HG02759 (cell line): ENCODE measurements at regions not wholly inside any gene's neighbourhood (a gene's known extent, or its start where the extent isn't known, plus 50 kb on each side); places are given as distances from the start of the nearest gene placed in this dataset.

Experiments
- ATAC-seq: cut with Tn5 transposase; IDR thresholded peaks from one replicate; pipeline ENCODE4 v1.9.1; 2021; ENCODE audit warnings: mild to moderate bottlenecking, moderate library complexity; ENCODE audit not compliant: unreplicated experiment

DNA sequence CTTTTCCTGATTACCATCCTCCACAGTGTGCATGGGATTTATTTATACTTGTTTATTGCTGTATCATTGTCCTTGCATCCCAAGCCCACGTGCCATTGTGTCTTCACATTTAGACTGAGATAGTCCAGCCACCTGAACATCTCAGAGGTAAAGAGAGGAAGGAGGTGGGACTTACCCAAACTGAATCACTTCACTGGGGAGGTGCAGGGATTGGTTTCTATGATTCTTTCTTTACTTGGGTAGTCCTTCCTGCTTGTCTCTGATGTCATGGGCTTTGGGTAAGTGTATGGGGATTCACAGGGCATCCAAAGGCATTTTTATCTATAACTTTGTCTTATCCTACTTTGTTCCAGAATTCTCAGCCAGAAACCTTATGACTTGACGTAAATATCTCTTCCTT, 141.5 kb upstream of the UMPS start:
- ATAC-seq: no peak

DNA sequence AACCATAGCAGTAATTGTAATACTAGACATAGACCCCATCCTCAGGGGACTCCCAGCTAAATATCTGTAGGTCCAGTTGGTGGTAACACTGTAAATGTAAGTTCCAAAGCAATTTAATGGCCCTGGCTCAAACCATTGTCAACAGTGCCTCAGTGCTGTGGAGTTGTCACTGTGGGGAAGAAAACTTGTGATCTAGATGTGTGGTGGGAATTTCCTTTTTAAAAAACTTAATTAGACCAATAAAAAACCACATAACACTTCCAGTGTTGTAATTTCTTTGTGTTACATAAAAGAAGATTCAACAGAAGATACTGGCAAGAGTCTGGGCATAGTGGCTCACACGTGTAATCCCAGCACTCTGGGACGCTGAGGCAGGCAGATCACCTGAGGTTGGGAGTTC, 138.6 kb upstream of the UMPS start:
- no peak for ATAC-seq

DNA sequence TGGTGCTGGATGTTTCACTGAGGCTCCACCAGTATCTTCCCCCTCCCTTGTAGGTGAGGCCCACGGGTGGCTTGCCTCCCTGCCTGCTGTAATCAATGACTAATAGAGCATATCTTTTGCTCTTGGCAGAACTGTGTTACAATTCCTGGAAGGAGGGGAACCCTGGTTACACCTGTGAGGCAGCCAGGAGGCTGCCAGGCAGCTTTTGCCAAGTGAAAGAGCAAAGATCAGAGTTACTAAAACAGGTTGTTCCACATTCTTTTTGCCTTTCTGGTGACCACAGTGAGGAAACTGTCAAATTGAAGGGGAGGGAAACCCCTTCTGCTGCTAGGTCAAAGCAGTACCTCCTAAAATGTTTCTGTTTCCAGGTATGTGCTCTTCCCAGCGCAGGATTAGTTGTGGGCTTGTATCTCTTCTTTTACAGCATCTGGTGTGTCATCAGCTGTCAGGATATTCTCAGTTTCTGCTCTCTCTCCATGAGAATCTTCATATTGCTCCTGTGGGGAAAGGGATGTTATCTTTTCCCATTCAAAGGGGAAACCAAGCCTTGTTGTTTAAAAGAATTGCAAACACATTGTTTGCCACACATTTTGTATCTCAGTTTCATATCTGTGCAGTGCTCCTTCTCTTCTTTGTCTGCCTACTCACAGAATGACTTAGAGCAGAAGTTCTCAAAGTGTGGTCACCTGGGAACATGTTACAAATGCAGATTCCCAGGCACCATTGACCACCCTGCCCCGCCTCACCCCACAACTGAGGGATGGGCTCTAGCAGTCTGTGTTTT, 137.4 kb upstream of the UMPS start:
- ATAC-seq: peak; percentile 72

DNA sequence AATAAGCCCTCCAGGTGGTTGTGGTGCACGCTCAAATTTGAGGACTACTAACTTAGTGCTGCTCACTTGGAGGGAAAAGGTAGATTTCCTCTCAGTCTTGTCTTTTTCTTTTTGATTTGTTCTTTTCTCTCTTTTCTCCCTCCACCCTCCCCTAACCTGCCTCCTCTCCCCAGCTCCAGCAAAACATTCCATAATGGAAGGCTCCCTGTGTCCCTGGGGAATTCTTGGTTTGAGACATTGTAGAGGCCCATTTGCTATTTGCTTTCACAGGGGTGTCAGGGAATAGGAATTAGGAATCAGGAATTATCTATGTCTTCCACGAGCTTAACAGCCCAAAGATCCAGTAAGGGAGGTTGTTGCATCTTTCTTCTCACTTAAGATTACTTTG, 136.8 kb upstream of the UMPS start:
- no peak for ATAC-seq

DNA sequence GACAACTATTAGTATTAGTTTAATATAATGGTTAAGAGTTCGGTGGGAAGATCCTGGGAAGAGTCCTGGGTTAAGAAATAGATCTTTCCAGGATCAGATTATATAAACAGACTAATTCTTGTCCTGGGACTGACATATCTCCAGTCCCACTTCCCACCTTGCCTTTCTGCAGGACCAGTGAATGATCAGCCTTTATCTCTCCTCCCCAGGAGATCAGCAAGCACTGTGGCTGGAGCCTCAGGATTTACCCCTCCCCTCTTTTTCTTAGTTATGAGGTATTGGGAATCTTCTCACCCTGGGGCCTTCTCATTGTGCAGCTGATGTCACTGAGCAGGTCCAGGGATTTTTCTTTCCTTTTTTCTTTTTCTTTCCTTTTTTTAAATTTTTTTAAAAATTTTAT, 135.7 kb upstream of the UMPS start:
- ATAC-seq: no peak

DNA sequence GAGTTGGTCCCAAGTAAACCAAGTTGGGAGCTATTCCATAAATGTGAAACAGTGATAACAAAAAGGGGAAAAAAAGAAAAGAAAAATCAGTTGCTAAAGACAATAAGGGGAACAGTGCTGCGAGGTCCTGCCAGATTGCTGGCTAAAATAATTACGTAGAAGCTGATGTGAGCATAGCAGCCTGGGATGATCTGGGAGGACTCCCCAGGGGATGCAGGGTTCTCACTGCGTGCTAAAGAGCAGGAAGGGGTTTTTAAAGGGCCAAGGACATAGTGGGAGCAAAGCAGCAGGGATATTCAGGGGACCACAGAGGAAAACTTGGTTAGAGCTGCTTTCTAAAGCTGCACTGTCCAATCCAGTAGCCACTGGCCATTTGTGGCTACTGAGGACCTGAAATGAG, 133.0 kb upstream of the UMPS start:
- ATAC-seq: no peak

DNA sequence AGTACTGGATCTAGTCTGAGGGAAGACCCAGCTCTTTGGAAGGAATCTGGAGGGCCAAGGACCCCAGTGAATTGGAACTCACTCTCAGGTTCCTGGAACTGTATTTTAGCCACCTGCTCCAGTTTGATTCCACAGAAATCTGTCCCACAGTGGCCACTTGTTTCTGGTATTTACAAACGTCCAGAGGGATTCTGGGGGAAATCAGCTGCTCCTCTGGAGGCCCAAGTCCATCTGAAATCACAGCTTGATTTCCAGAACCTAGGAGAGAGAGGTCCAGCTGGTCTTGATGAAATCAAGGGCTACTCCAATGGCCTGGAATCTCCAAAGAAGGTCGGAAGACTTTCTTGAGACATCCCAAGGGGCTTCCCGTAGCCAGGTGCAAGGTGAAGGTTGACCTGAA, 132.3 kb upstream of the UMPS start:
- ATAC-seq: no peak

DNA sequence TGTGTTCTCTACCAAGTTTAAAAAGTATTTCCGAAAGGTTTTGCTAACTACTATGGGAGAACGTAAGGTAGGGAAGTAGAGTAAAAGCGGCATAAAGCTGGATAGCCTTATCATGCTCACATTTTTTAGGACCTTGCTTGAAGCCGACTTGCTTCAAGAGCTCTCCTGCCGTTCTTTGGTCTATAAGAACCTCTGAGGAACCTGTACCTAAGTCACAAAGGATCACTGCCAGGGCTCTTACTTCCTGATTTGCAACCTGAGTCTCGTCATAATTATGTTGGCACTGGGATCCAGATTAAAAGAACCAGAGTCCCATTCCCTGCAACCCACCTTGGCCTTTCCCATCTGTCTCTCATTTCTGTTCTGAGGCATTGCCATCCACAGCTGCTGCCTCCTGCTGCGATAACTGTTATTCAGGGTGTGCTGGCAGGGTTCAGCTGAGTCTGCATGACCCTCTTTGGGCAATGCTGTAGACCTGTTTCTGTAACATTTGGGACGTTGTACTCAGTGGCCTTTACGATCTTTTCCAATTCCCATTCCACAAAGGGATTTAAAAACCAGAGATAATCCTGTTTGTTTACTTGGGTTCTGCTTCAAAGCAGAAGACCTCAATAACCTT, 131.0 kb upstream of the UMPS start:
- ATAC-seq: no peak

DNA sequence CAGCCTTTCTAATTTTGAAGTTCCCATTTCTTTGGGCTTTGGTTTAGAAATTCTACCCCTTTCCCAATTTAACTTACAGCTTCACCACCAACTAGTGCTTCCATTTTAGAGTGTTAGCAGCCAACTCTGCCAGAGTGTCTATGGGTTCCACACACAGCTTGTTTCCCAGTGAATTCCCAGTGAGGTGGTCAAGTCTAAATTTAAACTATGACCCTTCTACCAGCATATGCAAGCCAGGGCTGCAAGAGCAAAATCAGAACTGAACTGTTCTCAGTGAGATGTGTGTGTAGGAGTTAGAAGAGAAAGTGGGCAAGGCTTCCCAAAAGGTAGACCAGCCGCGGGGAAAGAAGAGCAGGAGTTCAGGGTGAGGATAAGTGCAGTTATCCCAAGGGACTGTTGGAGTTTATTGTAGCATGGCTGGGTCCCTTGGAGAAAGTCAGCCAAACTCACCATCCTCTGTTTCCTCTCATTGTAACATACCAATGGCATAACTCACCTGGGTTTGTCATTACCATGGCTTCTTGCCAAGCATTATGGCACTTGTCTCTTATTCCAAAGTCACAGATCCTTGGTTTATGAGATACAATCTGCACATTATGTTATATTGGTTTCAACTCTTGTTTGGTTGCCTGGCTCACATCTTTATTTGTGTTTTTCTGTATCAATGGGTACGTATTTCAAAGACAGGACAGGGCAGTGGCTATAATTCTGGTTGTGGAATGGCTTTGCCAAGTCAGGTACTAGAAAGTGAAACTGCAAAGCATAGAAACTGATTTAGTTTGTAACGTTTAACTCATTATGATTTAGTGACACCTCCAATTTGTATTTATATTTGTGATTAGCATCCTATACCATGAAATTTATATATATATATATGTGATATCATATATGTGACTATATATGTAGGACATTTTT, 130.2 kb upstream of the UMPS start:
- no peak for ATAC-seq

DNA sequence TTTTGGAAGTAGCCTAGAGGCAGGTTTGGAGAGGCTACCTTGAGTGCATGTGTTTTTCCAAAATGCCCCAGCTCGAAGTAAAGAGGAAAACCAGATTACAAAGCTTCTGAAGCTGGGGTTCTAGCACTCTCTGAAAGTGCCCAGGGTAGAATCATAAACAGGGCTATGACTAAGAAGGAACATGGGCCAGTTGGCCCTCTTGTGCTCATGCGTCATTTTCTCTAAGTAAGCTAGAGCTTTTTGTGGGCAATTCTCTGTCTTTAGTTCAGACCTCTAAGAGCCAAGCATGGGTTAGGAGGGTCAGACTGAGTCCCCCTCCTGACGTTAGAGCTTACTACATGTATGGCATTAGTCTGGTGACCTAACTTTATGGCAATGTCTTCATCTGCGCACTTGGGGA, 129.5 kb upstream of the UMPS start:
- no peak for ATAC-seq

DNA sequence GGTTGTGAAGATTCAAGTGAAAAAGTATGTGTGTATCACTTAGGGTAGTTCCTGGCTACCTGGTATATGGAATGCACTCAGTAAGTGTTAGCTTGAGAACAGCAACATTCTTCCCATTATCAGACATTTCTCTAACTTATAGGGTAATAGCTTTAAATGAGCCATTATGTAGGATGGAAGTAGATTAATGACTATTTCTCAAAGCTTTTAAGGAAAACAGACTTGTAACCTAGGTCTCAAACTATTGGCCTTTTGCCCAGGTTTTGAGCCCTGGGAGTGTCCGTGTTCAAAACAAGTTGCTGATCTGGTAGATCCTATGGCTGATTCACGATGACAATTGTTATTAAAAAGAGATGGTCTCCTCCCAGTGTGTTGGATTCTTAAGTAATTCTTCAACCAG, 129.1 kb upstream of the UMPS start:
- no peak for ATAC-seq

DNA sequence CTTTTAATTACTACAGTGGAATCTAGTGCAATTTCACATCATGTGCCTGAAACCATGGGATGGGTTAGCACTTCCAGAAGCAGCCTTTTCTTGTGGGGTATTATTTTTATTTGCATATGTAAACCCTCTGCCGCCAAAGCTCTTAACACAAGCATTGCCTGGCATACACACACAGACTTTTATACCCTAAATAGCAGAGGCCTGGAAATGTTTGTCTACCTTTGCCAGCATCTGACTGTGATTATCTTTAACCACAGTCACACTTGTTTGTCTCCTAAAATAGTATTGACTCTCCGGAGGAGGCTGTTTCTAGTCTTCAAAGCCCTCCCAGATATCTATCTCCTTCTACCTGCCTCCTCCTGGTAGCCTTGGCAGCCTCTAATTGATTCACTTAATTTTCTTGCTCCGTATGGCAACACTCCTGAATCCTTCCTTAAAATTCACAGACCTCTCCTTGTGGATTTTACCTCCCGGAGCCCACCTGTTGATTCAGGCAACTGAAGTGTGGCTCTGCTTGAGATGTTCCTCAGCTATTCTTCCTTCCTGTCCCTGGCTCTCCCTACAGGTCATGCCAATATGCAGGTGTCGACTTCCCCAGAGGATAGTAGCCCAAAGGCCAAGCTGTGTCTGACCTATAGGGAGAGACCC, 127.1 kb upstream of the UMPS start:
- no peak for ATAC-seq

DNA sequence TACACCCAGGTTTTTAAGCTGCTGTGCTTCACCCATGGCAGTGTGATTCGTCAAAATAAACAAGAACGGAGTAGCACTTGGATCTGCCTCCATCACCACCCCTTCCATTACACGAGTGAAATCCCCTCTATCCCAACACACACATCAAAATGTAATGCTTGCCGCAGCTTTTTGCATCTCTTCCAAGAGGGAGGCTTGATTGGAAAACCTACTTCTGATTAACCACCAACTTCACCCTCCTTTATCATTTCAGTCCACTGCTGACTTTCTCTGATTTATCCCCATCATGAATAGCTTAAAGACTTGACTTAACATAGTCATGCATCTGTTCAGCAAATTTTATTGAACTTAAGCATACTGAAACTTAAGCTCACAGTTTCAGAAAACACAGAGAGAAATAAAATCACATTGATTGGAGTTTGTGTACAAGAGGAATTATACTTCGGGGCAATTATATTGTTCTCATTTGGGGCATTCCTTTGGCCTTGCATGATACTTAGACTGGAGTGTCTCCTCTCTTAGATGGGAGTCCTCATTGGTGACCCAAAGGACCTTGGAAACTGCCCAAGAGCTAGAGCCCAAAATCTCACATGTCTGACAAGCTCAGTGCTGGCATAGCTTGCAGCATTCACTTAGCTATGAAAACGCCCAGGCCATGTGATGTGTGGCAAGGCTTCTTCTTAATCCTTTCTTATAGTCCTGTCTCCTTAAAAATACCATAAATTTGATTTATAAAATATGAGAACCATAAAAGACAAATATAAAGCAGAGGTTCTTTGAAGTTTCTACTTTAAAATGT, 124.3 kb upstream of the UMPS start:
- ATAC-seq: no peak

DNA sequence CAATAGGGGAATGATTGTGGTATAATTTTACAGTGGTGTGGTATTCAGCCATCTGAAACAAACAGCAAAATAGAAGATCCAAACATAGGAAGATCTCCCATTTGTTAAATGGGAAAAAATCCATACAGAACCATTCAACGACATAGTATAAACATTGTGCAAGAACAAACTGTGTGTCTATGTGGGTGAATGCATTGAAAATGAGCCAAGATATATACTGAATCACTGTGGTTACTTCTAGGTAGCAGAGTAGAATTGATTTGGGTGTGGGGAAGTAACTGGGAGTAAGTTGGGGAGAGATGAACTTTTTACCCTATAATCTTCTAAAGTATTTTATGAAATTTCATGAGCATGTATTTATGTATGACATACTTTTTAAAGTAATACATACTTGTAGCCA, 123.1 kb upstream of the UMPS start:
- ATAC-seq: no peak

DNA sequence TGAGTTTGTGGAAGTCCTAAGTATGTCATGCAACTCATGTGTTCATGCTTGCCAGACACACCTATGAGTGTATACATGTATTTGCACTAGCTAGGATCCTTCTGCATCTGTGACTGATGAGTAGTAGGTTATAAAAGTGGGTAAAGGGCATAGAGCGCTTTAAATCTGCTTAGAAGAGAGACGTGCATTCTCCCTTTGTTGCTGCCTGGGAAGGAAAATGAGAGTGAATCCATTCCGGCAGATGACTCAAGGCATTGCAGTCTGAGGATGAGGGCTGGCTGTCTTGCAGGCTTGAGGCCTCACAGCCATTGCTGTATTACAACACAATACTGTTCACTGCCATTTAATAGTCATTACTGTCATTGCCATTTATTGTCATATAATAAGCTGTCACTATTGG, 120.8 kb upstream of the UMPS start:
- no peak for ATAC-seq

DNA sequence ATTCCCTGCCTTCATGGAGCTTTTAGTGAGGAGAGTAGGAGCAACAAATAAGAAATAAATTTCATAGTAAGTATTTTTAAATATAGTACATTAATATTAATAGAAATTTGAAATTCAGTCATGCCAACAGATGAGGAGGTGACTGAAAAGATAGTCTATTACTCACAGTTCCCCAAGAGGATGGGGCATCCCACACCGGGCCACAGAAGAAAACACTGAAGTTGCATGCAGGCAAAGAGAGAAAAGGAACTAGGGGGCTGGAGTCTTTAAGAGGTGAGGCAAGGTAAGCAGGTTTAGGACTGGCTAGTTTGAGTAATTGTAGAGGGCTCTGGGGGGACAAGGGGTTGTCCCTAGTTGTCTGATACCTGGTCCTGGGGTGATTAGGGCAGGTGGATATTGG, 120.1 kb upstream of the UMPS start:
- no peak for ATAC-seq

DNA sequence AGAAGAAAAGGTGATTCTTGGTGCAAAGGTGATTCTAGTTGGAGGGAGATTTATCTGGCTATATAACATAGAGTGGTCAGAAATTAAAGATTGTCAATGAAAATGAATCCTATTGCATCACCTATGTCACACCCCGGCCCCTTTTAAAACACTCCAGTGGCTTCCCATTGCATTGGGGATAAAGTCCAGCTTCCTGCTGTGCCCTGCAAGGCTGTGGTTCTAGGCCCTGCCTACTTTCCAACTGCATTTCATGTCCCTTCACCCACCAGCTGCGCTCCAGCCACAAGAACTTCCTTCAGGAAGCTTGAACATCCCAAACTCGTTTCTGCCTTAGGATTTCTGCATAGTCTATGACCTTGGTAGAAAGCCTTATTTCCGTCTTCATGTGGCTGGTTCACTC, 118.7 kb upstream of the UMPS start:
- ATAC-seq: no peak

DNA sequence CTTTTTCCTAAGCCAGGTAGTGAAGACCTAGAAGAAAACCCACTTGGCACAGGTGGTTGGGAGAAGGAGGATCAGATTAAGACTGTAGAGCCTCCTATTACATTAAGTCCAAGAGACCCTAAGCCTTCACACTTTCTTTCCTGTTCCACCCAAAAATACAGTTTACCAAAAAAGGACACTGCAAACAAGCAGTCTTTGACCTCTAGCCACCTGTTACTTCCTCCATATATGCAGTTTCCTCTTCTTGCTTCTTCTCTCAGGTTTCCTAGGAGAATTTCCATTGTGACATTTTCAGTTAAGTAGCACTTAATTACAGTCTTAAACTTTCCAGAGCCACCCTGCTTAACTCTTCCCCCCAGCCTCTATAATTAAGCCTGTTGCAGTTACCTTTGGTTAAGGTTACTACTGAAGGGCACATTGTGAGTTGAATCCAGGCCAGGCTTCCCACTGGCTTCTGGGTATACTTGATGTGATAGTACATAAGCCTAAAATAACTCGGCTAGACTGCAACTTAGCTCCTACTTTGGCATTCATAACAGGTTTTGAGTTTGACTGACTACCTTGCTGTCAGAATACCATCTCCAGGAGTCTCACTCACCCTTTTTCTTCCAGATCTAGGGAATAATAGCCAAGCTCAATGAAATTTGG, 114.2 kb upstream of the UMPS start:
- ATAC-seq: no peak

DNA sequence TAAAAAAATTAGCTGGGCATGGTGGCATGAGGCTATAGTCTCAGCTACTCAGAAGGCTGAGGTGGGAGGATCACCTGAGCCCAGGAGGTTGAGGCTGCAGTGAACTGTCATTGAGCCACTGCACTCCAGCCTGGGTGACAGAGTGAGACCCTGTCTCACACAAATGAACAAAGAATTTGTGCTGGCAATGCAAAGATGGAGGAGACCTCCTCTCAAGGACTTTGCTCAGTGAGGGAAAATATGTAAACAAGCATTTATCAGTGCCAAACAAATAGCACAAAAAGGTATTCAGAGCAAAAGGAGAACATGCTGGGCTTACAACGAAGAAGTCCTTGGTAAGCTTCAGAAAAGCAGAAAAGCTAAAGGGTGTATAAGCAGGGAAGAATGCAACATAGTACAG, 113.1 kb upstream of the UMPS start:
- ATAC-seq: no peak
